HG03060 (cell line): ENCODE measurements at regions not wholly inside any gene's neighbourhood (a gene's known extent, or its start where the extent isn't known, plus 50 kb on each side); places are given as distances from the start of the nearest gene placed in this dataset.

ENCODE experiments used
- ATAC-seq: cut with Tn5 transposase; IDR thresholded peaks from one replicate; pipeline ENCODE4 v1.9.1; 2021; ENCODE audit warnings: low read depth, moderate number of reproducible peaks; ENCODE audit not compliant: unreplicated experiment

- ATAC-seq = no peak
Measured at GRCh38 chr2:220077488-220077887, 450.1 kb downstream of the SLC4A3 start.

DNA sequence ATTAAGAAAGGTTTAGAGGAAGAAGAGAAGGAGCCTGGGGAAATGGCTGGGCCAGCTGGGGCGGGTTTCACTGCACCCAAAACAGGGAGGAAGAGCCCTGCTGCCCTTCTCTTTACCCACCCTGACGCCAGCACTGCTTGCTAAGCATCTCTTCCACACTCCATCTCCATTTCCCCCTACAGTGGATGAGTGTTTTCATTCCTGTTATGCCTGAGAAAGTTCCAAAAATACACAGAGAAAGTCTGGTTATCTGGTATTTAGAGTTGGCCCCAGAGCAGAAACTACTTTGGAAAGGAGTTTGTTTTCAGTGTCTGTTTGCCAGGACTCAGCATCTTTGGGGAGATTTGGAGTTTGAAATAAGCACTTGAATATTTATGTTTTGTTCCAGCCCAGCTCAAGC is 451.0 kb downstream of the SLC4A3 start:
- ATAC-seq = no peak

GRCh38 chr2:220079595-220079994 is 452.2 kb downstream of the SLC4A3 start:
- ATAC-seq = no peak

GRCh38 chr2:220081171-220081570 is 453.7 kb downstream of the SLC4A3 start:
- ATAC-seq = no peak

DNA sequence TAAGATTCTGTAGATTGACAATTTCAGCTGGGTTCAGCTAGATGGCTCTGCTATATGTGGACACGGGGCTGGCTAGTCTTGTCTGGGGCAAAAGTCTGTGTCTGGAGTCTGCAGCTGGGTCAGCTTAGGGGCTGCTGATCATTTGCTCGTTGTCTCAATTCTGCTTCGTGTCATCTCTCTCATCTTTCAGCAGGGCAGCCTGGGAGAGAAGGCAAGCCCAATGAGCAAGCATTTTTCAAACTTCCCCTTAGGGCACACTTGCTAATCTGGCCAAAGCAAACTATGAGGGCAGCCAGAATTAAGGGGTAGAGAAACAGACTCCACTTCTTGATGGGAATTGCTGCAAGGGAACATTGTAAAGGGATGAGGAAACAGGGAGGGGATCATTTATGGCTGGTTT is 462.6 kb downstream of the SLC4A3 start:
- ATAC-seq = no peak

DNA sequence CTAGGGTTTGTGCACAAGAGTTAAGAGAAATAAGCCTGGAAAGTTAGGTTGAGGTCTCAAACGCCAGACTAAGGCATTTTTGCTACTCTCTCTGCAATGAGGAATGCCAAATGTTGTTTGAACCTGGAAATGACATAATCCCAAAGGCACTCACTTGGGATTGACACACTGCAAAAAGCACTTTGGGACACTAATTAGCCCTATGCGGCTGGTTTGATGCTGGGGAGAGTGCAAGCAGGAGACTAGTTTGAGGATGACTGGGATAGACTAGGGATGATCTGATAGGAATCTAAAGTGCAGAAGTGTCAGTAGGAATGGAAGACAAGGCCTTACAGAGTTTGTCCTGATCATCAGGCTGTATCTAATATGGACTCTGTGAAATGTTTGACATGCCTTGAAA is 469.0 kb downstream of the SLC4A3 start:
- ATAC-seq = no peak

DNA sequence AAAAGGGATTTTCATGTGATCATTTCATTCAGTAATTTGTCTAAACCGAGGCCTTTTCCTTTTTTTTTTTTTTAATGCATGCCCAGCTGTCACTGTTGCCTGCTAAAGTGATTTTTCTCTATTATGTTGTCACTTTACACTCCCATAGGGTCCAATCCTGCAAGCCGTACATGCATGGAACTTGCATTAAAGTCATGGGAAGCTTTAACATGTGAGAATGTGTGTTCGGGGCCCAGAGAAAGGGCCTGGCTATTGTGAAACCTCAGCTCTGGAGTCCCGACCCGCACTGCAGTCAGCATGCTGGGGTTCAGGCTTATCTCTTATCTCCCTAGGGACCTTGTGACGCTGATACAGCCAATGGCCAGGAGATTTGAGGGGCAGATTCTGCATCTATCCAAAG is 474.6 kb downstream of the SLC4A3 start:
- ATAC-seq = no peak

DNA sequence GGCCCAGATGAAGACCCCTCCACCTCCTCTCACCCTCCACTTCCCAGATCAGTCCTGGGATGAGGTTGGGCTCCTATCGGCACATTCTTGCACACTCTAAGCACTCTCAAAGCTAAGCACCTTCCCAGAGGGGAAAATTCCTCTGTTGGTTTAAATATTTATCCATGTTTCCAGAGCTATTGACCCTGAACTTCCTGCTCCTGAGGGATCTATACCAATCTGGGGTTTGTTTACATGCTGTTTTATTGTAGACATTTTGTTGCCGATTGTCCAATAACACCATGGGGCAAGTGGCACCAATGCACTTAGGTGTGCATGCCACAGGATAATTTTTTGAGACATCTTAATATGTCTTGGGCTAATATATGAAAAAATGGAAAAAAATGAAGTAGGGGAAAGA is 476.2 kb downstream of the SLC4A3 start:
- ATAC-seq = no peak

DNA sequence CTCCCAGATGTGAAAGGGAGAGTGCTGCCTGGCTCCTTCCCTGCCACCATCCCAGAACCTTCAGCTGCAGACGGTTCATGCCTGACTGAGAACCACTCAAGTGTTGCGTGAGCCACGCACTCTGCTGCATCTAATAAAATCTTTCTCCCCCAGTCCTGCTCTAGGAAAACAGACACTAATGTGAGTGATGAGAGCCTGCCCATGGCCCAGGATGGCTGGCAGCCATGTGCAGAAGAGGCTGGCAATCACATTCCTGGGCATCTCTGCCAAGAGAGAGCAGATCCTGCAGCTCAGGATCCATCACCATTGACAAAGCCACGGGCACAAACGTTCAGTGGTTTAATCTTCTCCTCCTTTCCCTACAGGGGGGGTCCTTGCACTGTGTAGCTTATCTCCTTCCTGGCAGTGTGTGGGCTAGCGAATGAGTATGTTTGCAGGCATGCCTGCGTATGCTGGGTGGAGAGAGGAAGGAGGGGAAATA is 477.5 kb downstream of the SLC4A3 start:
- ATAC-seq = no peak

GRCh38 chr2:220106065-220106464 is 478.6 kb downstream of the SLC4A3 start:
- ATAC-seq = no peak

GRCh38 chr2:220107380-220107791 is 480.0 kb downstream of the SLC4A3 start:
- ATAC-seq = no peak

- no peak for ATAC-seq
Measured at GRCh38 chr2:220114443-220114842, 487.0 kb downstream of the SLC4A3 start.

DNA sequence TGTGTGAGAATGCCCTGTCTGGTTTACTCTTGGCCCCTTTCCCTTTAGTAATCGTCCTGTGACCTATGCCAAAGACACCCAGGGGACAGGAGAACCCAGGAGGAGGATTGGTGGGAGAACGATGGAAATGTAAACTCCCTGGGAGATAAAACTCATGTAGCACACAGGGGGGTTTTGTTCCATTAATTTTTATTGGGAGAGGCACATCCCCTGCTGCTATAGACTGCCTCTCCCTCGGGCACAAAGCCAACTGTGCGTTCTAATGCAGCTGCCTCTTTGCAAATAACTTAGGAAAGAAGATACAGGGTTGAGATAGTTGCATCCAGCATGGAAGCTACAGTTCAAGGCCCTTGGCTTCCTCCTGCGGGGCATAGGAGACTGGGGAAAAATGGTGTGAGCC is 489.6 kb downstream of the SLC4A3 start:
- no peak for ATAC-seq

DNA sequence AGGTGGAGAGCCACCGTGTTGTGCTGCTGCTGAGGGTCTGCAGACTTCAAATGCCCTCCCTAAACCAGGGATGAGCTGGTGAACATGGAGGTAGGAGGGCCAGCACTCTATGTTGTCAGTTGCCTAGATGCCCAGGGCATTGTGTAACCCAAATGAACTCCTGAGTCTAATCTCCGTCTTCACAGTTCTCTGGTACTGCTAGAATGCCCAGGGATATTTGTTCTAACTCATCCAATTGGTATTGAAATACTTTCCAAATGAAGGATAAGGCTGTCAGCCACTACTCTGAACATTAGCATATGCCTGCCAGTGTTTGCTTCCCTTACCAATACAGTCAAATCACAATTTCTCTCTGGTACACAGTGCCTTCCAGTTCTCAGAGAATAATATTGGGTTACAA is 492.6 kb downstream of the SLC4A3 start:
- no peak for ATAC-seq

DNA sequence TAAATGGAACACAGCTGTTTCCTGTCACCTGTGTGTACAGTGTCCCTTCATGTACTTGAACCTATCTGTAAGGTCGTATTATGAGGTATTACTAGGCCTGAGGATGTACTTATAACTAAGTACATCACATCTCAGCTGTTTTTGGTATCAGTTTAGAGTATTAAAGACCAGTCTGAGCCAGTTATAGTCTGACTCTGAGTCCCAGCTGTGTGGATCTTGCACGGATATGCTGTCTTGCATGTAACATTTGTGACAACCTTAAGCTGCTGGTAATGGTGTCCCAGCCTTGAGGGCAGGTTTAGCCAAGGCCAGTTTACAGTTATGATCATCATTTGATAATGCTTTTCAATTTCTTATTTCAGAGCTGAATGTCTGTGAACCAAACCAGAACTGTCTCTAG is 496.3 kb downstream of the SLC4A3 start:
- no peak for ATAC-seq

GRCh38 chr2:220125551-220125950 is 498.1 kb downstream of the SLC4A3 start:
- ATAC-seq = no peak

GRCh38 chr2:220127311-220127710 is 499.9 kb downstream of the SLC4A3 start:
- no peak for ATAC-seq

- ATAC-seq = no peak
Measured at GRCh38 chr2:220127876-220128275, 500.4 kb downstream of the SLC4A3 start.

DNA sequence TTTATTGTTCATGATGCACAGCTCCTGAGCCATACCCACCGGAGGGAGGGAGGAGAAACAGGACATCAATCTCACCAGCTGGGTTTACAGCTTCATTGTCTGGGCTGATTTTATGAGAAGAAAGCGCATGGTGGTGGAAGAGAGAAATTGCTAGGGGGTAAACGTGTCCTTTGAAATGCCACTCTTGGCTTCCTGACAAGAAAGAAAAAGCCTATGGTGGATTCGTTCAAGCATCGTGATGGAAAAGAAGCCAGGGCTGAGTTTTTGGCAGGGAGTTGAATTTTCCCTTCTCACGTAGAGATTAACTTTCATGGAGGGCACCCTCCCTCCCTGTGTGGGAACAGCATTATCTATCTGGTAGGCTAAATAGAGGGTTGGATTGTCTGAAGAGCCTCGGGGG is 502.0 kb downstream of the SLC4A3 start:
- no peak for ATAC-seq

GRCh38 chr2:220134756-220135534 is 507.5 kb downstream of the SLC4A3 start:
- no peak for ATAC-seq

DNA sequence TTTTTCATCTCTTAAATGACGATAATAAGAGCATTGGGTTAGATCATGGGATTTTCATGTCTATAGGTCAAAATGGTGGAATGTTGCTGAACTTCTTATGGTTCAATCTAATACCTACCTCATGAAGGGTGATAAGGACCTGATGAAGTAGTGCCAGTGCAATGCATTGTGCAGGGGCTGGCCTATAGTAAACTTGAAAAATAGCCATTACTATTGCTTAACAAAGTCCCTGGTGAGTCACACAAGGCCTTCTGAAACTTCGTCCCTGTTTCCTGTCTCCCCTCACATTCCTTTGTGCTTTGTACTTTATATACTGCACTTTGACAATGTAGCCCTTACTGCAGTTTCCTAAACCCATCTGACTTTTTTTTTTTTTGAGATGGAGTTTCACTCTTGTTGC is 515.9 kb downstream of the SLC4A3 start:
- ATAC-seq = no peak

GRCh38 chr2:220144411-220144810 is 517.0 kb downstream of the SLC4A3 start:
- ATAC-seq = no peak
